HCT116 (cell line): ENCODE measurements at regions not wholly inside any gene's neighbourhood (a gene's known extent, or its start where the extent isn't known, plus 50 kb on each side); places are given as distances from the start of the nearest gene placed in this dataset.

ENCODE experiments used
- ATAC-seq: fragments of 200-7000 bp; cut with Tn5 transposase; 2 replicates; pipeline ENCODE4 v1.9.1; 2020; ENCODE audit warnings: mild to moderate bottlenecking, moderate library complexity
- BruUV-seq: library from RNA; stranded (reverse); fragments of 400-500 nt; replicated peaks from 2 replicates; lab custom pipeline; 2021; lab: Mats Ljungman, UMichigan
- CTCF ChIA-PET: fragments of 300-600 bp; sonication (Branson Sonifier 250); formaldehyde crosslinking; loops from one replicate; lab custom pipeline; 2021; ENCODE audit warnings: antibody characterized with exemption; lab: Charles Lee
- POLR2A ChIA-PET: fragments of 300-600, 350-600 bp; sonication (Branson Sonifier 250); formaldehyde crosslinking; loops from one replicate; lab custom pipeline; 2021; ENCODE audit warnings: antibody characterized with exemption; lab: Charles Lee
- RAD21 ChIA-PET, 2 experiments: fragments of 300-600 bp; sonication (Branson Sonifier 250); formaldehyde crosslinking; loops; one replicate each; lab custom pipeline; 2023; ENCODE audit warnings: low total read pairs in 2 of 2; ENCODE audit not compliant: uncharacterized antibody in 2 of 2, unreplicated experiment in 2 of 2, low non-redundant PET in 1 of 2; lab: Charles Lee
- DNase-seq: peaks from one replicate; pipeline ENCODE4 v3.0.0-alpha.2; 2010; ENCODE audit warnings: low read depth, low spot score
- H2AFZ ChIP-seq: fragments of 200-600 bp; shearing (Covaris generic), sonication (generic); 2 replicates; pipeline ENCODE4 v1.6.1; 2017; ENCODE audit warnings: low read depth, mixed run types, mixed read lengths, antibody characterized with exemption, low read length; ENCODE audit not compliant: poor library complexity, severe bottlenecking
- H3K27ac ChIP-seq: 2 replicates; pipeline ENCODE4 v1.5.1; 2012; ENCODE audit warnings: low read depth, low read length
- H3K27me3 ChIP-seq: fragments of 200-600 bp; sonication (generic); 2 replicates; pipeline ENCODE4 v1.6.1; 2016; ENCODE audit warnings: mixed run types, low read length, mixed read lengths; ENCODE audit not compliant: insufficient read depth
- H3K36me3 ChIP-seq, 2 experiments: fragments of 200-500 bp in 1 of 2; fragments of 200-600 bp in 1 of 2; sonication (Bioruptor generic) in 1 of 2; sonication (generic) in 1 of 2; 2 replicates each; pipeline versions ENCODE4 v1.5.1 to v1.6.1; 2014 to 2016; ENCODE audit warnings: low read length in 2 of 2, inconsistent platforms in 1 of 2, mixed read lengths in 1 of 2, mixed run types in 1 of 2; ENCODE audit not compliant: insufficient read depth in 2 of 2, control insufficient read depth in 1 of 2
- H3K4me1 ChIP-seq, 2 experiments: fragments of 200-600 bp in 1 of 2; sonication (generic) in 1 of 2; 2 replicates each; pipeline versions ENCODE4 v1.5.1 to v1.6.1; 2012 to 2017; ENCODE audit warnings: low read length in 2 of 2, inconsistent platforms in 1 of 2, mild to moderate bottlenecking in 1 of 2, mixed read lengths in 1 of 2, mixed run types in 1 of 2, moderate library complexity in 1 of 2; ENCODE audit not compliant: insufficient read depth in 2 of 2, control insufficient read depth in 1 of 2
- H3K4me2 ChIP-seq: fragments of 200-600 bp; sonication (generic); 2 replicates; pipeline ENCODE4 v1.6.1; 2017; ENCODE audit warnings: mixed run types, low read length, mixed read lengths
- H3K4me3 ChIP-seq, 2 experiments: fragments of 200-600 bp in 1 of 2; sonication (generic) in 1 of 2; replicated peaks in 1 of 2; 2 replicates each; pipeline ENCODE4 v1.5.1; 2011 to 2016; ENCODE audit warnings: low read length in 2 of 2, control low read depth in 1 of 2, low read depth in 1 of 2, mild to moderate bottlenecking in 1 of 2, mixed read lengths in 1 of 2, mixed run types in 1 of 2
- H3K79me2 ChIP-seq: fragments of 200-600 bp; sonication (generic); 2 replicates; pipeline ENCODE4 v1.6.1; 2017; ENCODE audit warnings: mild to moderate bottlenecking, mixed run types, low read length, moderate library complexity, mixed read lengths; ENCODE audit not compliant: insufficient read depth
- H3K9ac ChIP-seq: fragments of 200-600 bp; sonication (generic); 2 replicates; pipeline ENCODE4 v1.6.1; 2016; ENCODE audit warnings: low read length, mixed read lengths
- H3K9me2 ChIP-seq: fragments of 200-600 bp; sonication (generic), shearing (Covaris generic); 2 replicates; pipeline ENCODE4 v1.6.1; 2017; ENCODE audit warnings: mixed run types, mild to moderate bottlenecking, moderate library complexity; ENCODE audit not compliant: insufficient read depth
- H3K9me3 ChIP-seq, 2 experiments: fragments of 200-500 bp in 1 of 2; fragments of 200-600 bp in 1 of 2; sonication (Bioruptor generic) in 1 of 2; sonication (generic) in 1 of 2; 2 replicates each; pipeline ENCODE4 v1.6.1; 2014 to 2017; ENCODE audit warnings: low read length in 2 of 2, mixed read lengths in 2 of 2, inconsistent platforms in 1 of 2, low read depth in 1 of 2, mild to moderate bottlenecking in 1 of 2, mixed run types in 1 of 2, moderate library complexity in 1 of 2; ENCODE audit not compliant: control insufficient read depth in 1 of 2, insufficient read depth in 1 of 2
- H4K20me1 ChIP-seq: fragments of 200-600 bp; sonication (generic), shearing (Covaris generic); 2 replicates; pipeline ENCODE4 v1.6.1; 2017; ENCODE audit warnings: mixed run types, mild to moderate bottlenecking, moderate library complexity; ENCODE audit not compliant: insufficient read depth
- CTCF ChIP-seq, 3 experiments: fragments of 200-600 bp in 1 of 3; sonication (generic) in 1 of 3; IDR thresholded peaks in 2 of 3; conservative IDR thresholded peaks in 1 of 3; 2 replicates each; pipeline ENCODE4 v1.5.1; 2012 to 2017; ENCODE audit warnings: low read depth in 2 of 3, low read length in 2 of 3, antibody characterized with exemption in 1 of 3, borderline replicate concordance in 1 of 3, control low read depth in 1 of 3, mild to moderate bottlenecking in 1 of 3, mixed read lengths in 1 of 3, mixed run types in 1 of 3, moderate library complexity in 1 of 3; ENCODE audit not compliant: insufficient read depth in 1 of 3
- EZH2 ChIP-seq: fragments of 200-600 bp; sonication (generic); IDR thresholded peaks from 2 replicates; pipeline ENCODE4 v1.6.1; 2017; ENCODE audit warnings: antibody characterized with exemption, mixed run types
- FOSL1 ChIP-seq: IDR thresholded peaks from 2 replicates; pipeline ENCODE4 v1.6.1; 2012; ENCODE audit warnings: low read depth
- JUND ChIP-seq: IDR thresholded peaks from 2 replicates; pipeline ENCODE4 v1.6.1; 2012
- MAX ChIP-seq: IDR thresholded peaks from 2 replicates; pipeline ENCODE4 v1.6.1; 2012
- RAD21 ChIP-seq: IDR thresholded peaks from 2 replicates; pipeline ENCODE4 v1.6.1; 2012; ENCODE audit warnings: low read depth, mild to moderate bottlenecking
- SP1 ChIP-seq: IDR thresholded peaks from 2 replicates; pipeline ENCODE4 v1.6.1; 2012; ENCODE audit warnings: low read depth
- SRF ChIP-seq: IDR thresholded peaks from 2 replicates; pipeline ENCODE4 v1.6.1; 2012; ENCODE audit warnings: low read depth
- ZBTB33 ChIP-seq: IDR thresholded peaks from 2 replicates; pipeline ENCODE4 v1.6.1; 2011; ENCODE audit warnings: mild to moderate bottlenecking, low read length, moderate library complexity; ENCODE audit not compliant: insufficient replicate concordance; ENCODE audit errors: extremely low read depth
- ZFX ChIP-seq: fragments of 450-650 bp; IDR thresholded peaks from 2 replicates; pipeline ENCODE4 v1.6.1; 2017
- intact Hi-C: fragments of 100-400 bp; cut with micrococcal nuclease; formaldehyde crosslinking; loops from 2 replicates; pipeline ENCODE4 v1.10.0; 2022

DNA sequence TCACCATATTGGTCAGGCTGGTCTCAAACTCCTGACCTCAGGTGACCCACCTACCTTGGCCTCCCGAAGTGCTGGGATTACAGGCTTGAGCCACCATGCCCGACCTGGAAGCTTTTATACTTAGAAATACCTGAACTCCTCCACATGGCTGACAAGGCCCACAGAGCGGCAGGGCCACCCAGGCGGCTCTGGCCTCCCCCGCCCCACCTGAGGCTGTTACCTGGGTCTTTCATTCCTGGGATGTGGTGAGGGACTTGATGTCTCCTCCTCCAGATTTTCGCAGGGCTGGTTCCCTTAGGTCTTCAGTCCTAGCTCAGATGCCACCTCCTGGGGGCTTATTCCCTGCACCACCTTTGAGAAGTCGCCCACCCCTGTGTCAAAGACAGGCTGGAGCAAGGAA is 152.1 kb downstream of the LY86 start:
- Histone ChIP-seq H3K4me3 (no peak overlapping the region), H3K27me3 (no peaks in the 10 kb centered on the region), H3K4me1 (no peaks in the 10 kb centered on the region; a peak in 1 of 4 replicates), H3K9me3 (no peaks in the 10 kb centered on the region), H3K9me2 (no peaks in the 10 kb centered on the region), H3K4me2 (no peak overlapping the region), H3K9ac (no peak overlapping the region), H4K20me1 (no peaks in the 10 kb centered on the region), H3K36me3 (no peaks in the 10 kb centered on the region), H2AFZ (no peak overlapping the region), H3K79me2 (no peaks in the 10 kb centered on the region), H3K27ac (no peak overlapping the region)
- TF ChIP-seq ZFX = no peak
- TF ChIP-seq ZBTB33 = no peak
- TF ChIP-seq EZH2 = no peak
- TF ChIP-seq MAX = no peak
- no peak for TF ChIP-seq SRF
- no peak for TF ChIP-seq FOSL1
- no peak for TF ChIP-seq SP1
- intact Hi-C loops = no loop called here
- DNase-seq = no peak
- no TSS peak for BruUV-seq
- RAD21 ChIA-PET = no interaction called here
- CTCF ChIA-PET = no interaction called here
- no peak for ATAC-seq
- POLR2A ChIA-PET = no interaction called here

- Histone ChIP-seq H3K79me2 (no peaks in the 10 kb centered on the region), H3K4me2 (no peak overlapping the region), H3K9me3 (no peaks in the 10 kb centered on the region), H3K27ac (no peak overlapping the region), H3K9me2 (no peaks in the 10 kb centered on the region), H3K36me3 (no peaks in the 10 kb centered on the region), H3K4me1 (no peaks in the 10 kb centered on the region; a peak in 1 of 4 replicates), H3K27me3 (no peaks in the 10 kb centered on the region), H3K9ac (no peak overlapping the region), H4K20me1 (no peaks in the 10 kb centered on the region), H3K4me3 (no peak overlapping the region), H2AFZ (no peak overlapping the region)
- BruUV-seq = no TSS peak
- intact Hi-C loops = no loop called here
- DNase-seq (no peak), ATAC-seq (peak; percentile 67)
- ChIA-PET CTCF (no interaction called here), RAD21 (no interaction called here), POLR2A (no interaction called here)
- TF ChIP-seq CTCF (IDR thresholded peaks at IDR 0.05 in 2 of 3, conservative IDR thresholded peaks at IDR 0.05 in 1 of 3; ENCODE audit: borderline replicate concordance in 1 of 3, insufficient read depth in 1 of 3, low read depth in 2 of 3, low read length in 2 of 3) = 0 out of 6 replicates have a peak, but pooled peaks of 1 of the 3 experiments have one; percentile 19
- no peak for TF ChIP-seq MAX
- TF ChIP-seq JUND = no peak
- TF ChIP-seq RAD21 = no peak
These were observed 152.7 kb downstream of the LY86 start for GRCh38 chr6:6741264-6741663.
